GM11168 (cell line): ENCODE measurements at regions not wholly inside any gene's neighbourhood (a gene's known extent, or its start where the extent isn't known, plus 50 kb on each side); places are given as distances from the start of the nearest gene placed in this dataset.
"Not testable (repeated sequence)": the region's sequence is repeated elsewhere in the genome, so short reads cannot be mapped to it uniquely, and the experiment has no call there.

Source experiments
- in situ Hi-C: fragments of 300-500 bp; cut with MboI; formaldehyde crosslinking; loops from one replicate; pipeline ENCODE4 v1.12.0; 2022; ENCODE audit warnings: low sequenced_read_pairs; ENCODE audit not compliant: unreplicated experiment

DNA sequence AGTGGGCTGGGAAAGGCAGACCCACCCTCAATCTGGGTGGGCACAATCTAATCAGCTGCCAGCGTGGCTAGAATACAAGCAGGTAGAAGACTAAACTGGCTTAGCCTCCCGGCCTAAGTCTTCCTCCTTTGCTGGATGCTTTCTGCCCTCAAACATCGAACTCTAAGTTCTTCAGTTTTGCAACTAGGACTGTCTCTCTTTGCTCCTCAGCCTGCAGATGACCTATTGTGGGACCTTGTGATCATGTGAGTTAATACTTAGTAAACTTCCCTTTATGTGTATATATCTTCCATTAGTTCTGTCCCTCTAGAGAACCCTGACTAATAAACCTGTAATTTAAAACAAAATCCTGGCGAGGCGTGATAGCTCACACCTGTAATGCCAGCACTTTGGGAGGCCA, 51.8 kb upstream of the SLC39A8 start:
- in situ Hi-C loops = not testable (repeated sequence)

DNA sequence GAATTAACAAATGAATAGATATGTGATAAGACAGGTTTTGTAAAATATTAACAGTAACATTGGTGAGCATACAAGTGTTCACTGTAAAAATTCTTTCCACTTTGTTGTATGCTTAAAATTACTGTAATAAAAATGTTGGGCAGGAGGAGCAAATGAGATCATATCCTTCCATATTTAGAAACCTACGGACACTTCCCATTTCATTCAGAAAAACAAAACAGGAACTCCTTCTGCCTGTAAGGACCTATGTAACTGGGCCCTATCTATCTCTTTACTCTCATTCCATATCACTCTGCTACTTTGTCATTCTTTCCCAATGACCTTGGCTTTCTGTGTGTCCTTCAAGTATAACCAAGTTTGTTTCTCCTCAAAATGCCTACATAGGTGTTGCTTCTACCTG, 53.7 kb upstream of the SLC39A8 start:
- in situ Hi-C loops = no loop called here

DNA sequence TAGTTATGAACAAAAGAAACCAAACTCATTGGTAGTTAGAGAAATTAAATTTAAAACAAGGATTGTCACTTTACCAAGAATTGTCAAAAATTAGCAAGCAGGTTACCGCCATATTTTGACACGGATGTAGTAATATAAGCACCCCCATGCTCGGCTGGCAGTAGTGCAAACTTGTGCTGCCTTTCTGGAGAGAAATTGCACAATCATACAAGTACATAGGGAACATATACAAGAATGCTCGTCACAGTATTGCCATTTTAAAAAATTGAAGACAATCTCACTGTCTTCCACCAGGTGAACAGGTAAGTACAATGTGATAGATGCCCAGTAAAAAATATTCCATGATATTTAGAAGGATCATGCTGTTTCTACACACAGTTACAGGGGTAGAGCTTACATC, 55.6 kb upstream of the SLC39A8 start:
- in situ Hi-C loops = no loop called here

DNA sequence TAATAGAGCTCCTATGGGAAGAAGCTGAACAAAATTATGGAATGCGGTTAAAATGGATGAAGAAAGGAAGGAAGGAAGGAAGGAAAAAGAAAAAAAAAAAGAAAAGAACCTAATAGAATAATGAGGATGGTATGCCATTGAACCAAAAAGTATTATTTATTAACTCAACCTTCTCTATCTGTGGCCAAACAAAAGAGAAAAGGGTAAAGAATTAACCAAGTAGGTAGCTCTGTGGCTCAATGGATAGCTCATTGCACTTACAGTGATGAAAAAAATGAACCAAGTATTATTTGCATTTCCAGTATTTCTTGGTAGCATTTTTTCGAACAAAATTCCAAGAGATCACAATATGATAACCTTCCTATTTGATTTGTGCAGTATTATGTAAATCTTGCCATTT, 56.9 kb upstream of the SLC39A8 start:
- in situ Hi-C loops = no loop called here

DNA sequence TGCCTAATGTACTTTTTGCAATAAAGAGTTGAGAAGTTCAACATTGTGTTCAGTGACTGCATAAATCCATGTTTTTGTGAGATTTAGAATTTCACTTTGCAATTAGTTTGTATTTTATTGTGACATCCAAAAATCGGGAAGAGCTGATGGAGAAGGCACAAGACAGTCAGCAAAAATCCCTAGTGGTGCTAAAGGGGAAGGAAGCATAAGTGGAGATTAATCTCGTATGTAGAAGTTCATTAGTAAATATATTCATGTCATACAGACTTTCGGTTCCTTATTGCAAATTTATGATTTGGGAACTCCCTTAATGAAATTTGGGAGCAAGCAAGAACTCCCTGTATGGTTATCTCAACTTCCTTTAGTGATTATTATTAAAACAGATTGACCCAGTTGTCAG, 57.8 kb upstream of the SLC39A8 start:
- in situ Hi-C loops = no loop called here

DNA sequence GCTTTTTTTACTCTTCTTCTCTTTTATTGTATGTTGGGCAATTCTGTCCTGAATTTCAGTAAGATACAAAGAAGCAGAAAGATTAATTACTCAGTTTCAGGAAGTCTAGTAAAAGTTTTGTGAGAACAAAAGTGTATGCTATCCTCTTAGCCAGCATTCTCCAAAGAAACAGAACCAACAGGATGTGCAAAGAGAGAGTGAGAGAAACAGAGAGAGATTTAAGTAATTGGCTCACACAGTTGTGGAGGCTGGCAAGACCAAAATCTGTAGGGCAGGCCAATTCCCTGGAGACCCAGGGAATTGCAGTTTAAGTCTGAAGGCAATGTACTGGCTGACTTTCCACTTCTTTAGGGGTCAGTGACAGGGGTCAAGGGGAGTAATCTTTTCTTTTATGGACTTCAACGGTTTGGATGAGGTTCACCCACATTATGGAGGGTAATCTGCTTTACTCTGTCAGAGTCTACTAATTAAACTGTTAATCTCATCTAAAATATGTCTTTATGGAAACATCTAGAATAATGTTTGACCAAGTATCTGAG, 59.2 kb upstream of the SLC39A8 start:
- in situ Hi-C loops = no loop called here

DNA sequence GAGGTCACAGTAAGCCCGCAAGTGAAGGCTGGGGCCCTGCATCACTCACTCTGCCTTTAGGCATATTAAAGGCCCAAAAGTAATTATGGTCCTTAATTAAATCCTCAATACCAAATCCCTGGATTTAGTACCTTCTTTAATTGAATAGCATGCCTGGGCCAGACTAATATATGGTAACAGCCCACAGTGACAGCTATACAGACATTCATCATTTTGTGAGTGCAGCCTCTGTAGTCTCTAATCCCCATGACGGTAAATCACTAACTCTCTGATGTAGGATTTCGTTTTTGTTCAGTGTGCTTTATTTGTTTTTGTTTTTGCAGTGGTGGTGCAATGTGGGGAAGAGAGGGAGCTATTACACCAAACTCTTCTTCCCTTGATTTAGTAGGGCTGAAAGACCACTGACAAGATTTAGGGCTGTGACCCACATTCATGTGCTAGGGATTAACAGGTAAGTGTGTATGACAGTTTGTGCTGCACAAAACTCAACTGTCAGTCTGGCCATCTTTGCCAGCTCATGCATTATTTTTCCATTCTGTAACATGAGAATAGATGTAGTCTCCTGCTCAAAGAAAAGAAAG, 60.6 kb upstream of the SLC39A8 start:
- in situ Hi-C loops = no loop called here

DNA sequence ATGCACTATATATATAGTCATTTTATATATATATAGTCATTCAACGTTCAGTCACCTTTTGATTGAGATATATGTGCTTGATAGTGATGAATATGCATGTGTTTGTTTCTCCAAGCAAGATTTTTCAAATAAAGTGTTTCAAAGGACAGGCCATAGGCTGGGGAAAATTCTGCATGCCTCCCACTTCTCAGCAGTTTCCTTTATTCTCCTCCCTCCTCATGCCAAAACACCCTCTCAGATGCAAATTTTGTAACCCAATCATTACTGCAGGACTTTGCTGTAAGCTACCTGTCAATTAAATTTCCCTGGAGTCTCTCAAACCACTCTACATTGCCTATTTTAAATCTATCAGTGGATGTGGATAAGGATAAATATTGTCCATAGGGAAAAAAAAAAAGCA, 65.6 kb upstream of the SLC39A8 start:
- in situ Hi-C loops = not testable (repeated sequence)

DNA sequence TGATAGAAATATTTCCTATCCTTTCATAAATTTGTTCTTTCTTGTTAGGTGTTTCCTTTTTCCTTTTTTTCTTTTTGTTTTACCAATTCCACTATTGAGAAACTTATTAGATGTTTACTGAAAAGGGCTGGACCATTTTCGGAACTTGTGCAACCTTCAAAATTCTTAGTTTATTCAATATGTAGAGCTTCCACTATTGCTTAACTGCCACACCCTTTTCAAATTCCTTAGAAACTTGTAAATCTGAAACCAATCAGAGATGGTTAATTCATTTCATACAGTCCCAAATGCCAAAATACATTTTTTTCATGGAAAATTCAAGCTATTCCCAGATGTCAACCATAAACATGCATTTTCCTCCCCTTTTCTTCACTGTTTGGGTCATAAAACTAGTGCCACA, 66.1 kb upstream of the SLC39A8 start:
- in situ Hi-C loops = no loop called here

DNA sequence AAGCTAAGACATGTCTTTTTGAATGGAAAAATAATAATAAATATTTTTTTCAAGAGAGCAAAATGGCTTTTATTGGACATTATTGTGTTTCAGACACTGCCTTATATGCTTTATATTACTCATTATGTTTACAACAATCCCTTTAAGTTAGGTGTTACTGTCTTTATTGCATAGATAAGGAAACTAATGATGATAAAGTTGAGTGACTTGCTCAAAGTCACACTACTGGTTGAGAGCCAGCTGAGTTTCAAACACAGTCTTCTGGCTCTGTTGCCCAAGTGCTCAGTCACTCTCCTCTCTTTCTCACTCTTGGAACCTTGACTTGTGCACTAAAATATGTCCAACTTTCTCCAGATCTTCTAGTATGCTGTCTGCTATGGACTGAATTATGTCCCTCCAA, 71.5 kb upstream of the SLC39A8 start:
- in situ Hi-C loops = no loop called here

DNA sequence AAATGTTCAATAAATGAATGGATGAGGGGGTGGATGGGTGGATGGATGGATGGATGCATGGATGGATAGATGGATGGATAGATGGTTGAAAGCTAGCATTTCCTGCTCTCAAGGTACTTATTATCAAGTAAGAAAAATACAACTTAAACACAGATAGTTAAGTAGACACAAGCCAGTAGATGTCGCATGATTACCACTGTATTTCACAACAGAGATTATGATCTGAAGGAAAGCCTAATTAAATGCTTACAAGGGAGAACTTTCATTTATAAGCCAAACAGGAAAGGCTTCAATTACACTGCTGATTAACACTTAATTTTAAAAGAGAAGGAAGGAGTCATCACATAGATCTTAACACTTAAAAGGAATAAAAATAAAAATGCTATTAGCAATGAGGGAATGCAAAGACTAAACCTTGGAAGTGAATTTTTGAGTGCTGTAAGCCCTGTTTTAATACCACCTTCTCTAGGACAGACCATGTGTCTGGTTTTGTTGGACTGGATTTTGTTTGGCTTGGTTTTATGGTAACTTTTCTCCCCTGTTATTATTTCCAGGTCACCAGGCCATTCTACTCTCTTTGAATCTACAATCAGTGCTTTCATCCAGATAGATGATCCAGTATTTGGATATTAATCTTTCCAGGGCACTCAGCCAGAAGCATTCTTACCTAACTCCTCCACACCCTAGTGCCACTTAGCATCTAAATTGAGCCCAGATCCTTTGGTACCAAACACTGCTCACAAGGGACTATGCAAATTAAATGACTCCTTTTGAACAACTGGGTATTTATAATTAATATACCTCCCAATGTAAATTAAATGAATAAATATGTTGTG, 75.5 kb upstream of the SLC39A8 start:
- in situ Hi-C loops = loop anchor here (10.0 kb wide), 1 partner anchor 76 kb away; the partner anchor contains the start of gene SLC39A8

DNA sequence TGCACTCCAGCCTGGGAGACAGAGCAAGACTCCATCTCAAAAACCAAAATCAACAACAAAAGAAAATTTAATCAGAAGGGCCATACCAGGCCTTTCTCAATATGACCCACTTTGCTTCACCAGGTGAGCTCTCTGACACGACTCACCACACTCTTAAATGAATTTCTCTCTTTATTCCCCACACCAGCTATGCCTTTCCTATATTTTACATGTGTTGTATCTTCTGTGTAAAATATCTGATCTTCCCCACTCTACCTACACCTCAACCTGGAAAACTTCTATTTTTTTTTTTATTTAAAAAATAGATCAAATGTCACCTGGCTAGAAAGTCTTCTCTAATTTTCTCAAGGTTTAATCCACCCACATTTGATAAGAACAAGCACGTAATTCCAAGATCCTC, 77.6 kb upstream of the SLC39A8 start:
- in situ Hi-C loops = loop anchor here (10.0 kb wide), 1 partner anchor 78 kb away; the partner anchor contains the start of gene SLC39A8

DNA sequence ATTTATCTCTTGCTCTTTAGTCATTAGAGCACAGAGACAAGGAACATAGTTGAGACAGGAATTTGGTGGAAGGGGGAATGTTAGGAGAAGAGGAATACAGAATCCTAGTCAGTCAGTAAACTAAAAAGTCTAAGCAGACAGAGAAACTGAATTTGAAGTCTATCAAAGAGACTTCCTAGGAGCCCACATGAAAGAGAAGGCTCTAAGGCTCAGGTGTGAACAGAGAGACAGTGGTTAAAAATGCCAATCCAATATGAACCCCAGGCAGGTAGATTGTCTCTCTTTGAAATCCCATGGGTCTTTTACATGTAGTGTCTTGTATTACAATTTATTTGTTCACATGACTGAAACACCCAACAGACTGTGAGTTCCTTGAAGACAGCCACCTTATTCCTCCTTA, 77.8 kb upstream of the NFKB1 start:
- in situ Hi-C loops = loop anchor here (10.0 kb wide), 1 partner anchor 79 kb away; the partner anchor contains the start of gene SLC39A8

DNA sequence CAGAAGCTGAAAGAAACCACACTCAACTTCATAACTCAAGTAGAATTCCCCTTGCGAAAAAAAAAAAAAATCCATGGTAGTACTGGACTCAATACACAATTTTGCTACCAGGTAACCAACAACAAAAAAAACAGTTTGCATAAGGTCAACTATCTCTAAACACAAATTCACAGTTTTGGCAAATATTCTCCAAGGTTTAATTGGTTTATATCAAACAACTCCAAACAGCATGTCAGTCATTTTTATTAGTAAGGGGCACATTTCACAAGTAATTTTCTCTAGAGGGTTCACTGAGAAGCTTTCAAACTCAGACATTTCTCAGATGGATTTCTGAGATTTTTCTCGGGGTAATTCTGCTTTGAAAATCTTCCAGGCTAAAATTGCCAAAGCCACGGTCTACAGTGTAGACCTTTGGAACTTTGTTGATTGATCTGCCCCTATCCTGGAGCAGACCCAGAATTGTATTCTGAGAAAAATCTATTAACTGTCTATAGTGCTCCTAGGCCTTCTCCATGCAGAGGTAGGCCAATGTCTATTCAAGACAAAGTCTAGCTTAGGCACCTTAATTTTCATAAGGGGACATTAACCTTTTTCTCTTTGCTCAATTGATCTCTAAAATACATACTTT, 73.7 kb upstream of the NFKB1 start:
- in situ Hi-C loops = loop anchor here (10.0 kb wide), 1 partner anchor 83 kb away; the partner anchor contains the start of gene SLC39A8

DNA sequence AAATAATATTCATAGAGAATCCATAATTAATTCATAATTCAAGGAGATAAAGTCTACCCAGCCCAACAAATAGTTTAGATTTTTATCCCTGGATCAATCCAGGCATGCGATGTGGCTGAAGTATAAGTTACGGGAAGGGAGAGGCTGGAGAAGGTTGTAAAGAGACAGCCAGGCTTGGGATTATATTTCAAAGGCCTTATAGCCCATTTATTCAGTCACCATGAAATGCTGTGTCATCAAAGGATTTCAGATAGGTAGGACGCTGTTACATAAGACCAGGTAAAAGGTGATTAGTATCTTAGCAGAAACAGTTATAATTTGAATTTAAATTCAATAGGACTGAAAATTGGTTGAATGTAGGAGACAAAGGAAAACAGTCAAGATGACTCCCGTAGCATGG, 73.0 kb upstream of the NFKB1 start:
- in situ Hi-C loops = loop anchor here (10.0 kb wide), 1 partner anchor 83 kb away; the partner anchor contains the start of gene SLC39A8

DNA sequence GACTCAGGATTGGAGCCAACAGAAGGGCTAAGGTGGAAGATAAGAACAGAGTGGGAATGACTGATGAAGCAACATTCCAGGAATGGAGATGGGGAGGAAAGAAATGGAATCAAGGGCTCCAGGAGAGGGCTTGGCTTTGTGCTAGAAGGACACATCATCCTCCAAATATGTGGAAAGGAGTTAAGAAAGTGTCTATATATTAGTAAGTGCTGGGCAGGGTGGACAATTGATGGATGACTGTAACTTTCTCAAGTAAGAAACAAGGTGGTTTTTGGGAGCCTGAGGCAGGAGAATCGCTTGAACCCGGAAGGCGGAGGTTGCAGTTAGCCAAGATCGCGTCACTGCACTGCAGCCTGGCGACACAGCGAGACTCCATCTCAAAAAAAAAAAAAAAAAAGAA, 71.6 kb upstream of the NFKB1 start:
- in situ Hi-C loops = loop anchor here (10.0 kb wide), 1 partner anchor 85 kb away; the partner anchor contains the start of gene SLC39A8

DNA sequence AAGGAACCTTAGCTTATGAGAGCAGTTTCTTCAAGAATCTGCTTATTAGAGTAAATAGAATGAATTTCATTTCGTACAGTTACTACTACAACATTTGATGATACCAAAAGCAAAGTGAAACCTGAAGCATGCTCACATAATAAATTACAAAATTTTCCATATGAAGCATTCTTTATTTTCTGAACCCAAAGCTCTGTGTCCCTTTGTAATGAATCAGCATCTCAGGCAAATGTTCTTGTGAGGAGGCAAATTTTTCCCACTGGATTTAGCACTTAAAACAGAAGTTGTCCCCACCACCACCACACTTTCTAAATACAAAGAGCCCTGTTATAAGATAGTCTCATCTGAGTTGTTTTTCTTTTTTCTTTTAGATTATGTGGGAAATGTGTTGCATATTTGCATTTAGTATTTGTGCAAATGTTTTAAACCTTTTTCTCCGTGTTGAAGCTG, 70.7 kb upstream of the NFKB1 start:
- in situ Hi-C loops = no loop called here

DNA sequence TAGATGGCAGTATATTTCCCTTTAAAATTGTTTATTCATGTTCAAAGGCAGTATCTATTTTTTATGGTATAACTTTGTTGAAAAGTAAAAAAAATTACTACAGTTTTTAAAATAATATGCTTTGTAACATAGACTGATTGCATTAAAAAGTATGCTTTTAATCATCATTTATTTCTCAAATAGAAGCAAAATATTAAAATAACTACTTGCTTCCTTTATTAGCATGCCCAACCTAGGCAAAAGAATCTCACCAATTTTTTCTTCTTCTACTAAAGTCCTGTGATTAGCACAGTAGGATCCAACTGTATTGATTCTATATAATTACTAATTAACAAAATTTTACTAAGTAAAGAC, 69.6 kb upstream of the NFKB1 start:
- in situ Hi-C loops = no loop called here

DNA sequence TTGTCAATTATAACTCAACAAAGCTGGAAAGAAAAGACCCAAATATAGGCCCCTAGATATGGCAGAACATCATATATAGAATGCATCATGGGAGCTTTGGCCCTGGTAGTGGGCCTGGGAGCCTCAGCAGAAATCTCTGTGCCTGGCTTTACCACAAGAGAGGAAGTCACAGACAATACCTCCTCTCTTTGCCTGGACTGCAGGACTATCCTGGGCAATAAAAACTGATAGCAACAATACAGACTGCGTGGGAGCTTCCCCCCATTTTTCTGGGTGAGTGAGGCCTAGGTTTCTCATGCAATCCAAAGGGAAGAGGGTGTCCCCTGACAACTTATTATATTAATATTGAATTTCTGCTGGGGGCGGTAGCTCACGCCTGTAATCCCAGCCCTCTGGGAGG, 64.0 kb upstream of the NFKB1 start:
- in situ Hi-C loops = no loop called here

DNA sequence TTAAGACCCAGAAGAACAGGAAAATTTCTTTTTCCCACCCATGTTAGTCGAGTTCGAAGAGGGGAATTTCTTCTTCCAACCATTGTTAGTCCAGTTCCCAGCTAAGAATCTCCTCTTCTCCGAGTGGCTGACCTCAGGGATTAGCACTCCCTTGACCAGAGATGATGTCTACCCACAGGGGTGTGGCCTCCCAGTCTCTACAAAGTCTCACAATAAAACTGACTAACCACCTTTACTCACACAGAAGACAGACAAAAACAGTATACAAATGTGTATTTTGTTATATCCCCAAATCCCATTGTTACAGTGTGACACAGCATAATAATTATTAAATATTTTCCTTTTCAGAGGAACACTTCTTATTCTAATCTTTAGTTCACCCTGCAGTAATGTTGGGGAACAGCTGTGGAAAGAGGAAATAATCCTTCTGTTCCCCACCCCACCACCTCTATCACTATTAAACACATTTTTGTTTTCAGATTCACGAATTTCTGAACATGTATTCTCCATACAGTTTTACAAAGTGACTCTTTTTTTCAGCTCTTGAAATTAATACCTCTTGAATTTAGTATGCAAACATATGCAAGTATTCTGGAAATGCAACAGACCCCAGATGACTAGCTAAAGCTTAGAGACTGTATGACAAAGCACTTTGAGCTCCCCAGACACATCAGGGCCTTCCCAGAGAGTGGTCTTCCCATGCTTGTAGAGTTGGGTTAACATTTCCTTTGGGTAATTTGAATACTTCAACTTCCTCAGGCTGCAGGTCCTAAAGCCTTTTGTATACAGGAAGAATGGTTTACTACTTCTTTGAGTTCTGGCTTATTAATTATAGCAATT, 62.5 kb upstream of the NFKB1 start:
- in situ Hi-C loops = no loop called here
